ENCODE measurements at regions not wholly inside any gene's neighbourhood (a gene's known extent, or its start where the extent isn't known, plus 50 kb on each side); places are given as distances from the start of the nearest gene placed in this dataset.

GRCh38 chr10:28250782-28251181 lies 52.1 kb downstream of the MPP7 start:
- DNase-seq, result peak; percentile 52

GRCh38 chr10:28250358-28250757 lies 52.5 kb downstream of the MPP7 start:
- DNase-seq, result no peak

- DNase-seq, result no peak
Measured at GRCh38 chr10:28249512-28249911, 53.4 kb downstream of the MPP7 start.

- DNase-seq, result peak; percentile 56
Measured at GRCh38 chr10:28248092-28248491, 54.8 kb downstream of the MPP7 start.

GRCh38 chr10:28246023-28246422 lies 56.8 kb downstream of the MPP7 start:
- no peak for DNase-seq

GRCh38 chr10:28243923-28244322 lies 58.9 kb downstream of the MPP7 start:
- no peak for DNase-seq

- DNase-seq, result no peak
Measured at GRCh38 chr10:28242555-28243204, 60.2 kb downstream of the MPP7 start.

GRCh38 chr10:28241741-28242399 lies 61.0 kb downstream of the MPP7 start:
- DNase-seq, result peak; percentile 82

GRCh38 chr10:28240400-28240799 lies 62.5 kb downstream of the MPP7 start:
- DNase-seq, result no peak

GRCh38 chr10:28236591-28236990 lies 66.3 kb downstream of the MPP7 start:
- peak; percentile 21 for DNase-seq

GRCh38 chr10:28220811-28221210 lies 82.1 kb downstream of the MPP7 start:
- DNase-seq, result no peak

GRCh38 chr10:28219251-28219650 lies 83.6 kb downstream of the MPP7 start:
- peak; percentile 20 for DNase-seq

GRCh38 chr10:28217848-28218247 lies 85.0 kb downstream of the MPP7 start:
- DNase-seq, result peak; percentile 6

GRCh38 chr10:28215930-28216329 lies 86.9 kb downstream of the MPP7 start:
- DNase-seq, result no peak

GRCh38 chr10:28214219-28214618 lies 88.6 kb downstream of the MPP7 start:
- peak; percentile 6 for DNase-seq

- no peak for DNase-seq
Measured at GRCh38 chr10:28211759-28212158, 91.1 kb downstream of the MPP7 start.

- DNase-seq, result no peak
Measured at GRCh38 chr10:28207799-28208198, 95.1 kb downstream of the MPP7 start.

- peak; percentile 40 for DNase-seq
Measured at GRCh38 chr10:28202941-28203352, 99.9 kb downstream of the MPP7 start.

GRCh38 chr10:28201410-28202400 lies 101.2 kb downstream of the MPP7 start:
- DNase-seq, result peak; percentile 23

GRCh38 chr10:28200775-28201174 lies 102.1 kb downstream of the MPP7 start:
- no peak for DNase-seq

- DNase-seq, result peak; percentile 15
Measured at GRCh38 chr10:28199941-28200340, 102.9 kb downstream of the MPP7 start.

GRCh38 chr10:28190196-28190595 lies 112.7 kb downstream of the MPP7 start:
- no peak for DNase-seq

GRCh38 chr10:28188526-28188925 lies 114.3 kb downstream of the MPP7 start:
- DNase-seq, result no peak

All from tongue (tissue), 1 donor.